ENCODE measurements at regions not wholly inside any gene's neighbourhood (a gene's known extent, or its start where the extent isn't known, plus 50 kb on each side); places are given as distances from the start of the nearest gene placed in this dataset.
"Not testable (repeated sequence)": the region's sequence is repeated elsewhere in the genome, so short reads cannot be mapped to it uniquely, and the experiment has no call there.

DNA sequence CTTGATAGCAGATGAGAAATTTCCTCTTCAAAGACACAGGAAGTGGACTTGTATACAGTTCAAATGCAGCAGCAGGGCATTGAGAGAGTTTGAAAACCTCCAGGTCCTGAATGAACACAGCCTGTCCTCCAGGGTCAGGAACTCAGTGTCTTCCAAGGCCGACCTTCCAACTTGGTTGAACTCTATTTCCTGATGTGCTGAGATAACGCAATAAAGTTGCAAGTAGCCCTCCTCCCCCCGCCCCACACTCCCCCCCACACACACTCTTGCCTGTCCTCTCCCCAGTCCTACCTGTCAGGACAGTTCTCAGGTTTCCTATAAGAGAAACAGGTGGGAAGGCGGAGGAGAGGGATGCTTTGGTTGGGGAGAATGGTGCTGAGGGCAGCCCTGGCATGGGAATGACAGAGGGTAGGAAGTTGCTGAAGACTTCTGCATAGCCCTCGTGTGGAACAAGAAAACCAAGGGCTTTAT lies 90.0 kb downstream of the CCDC71L start:
- no peak for DNase-seq
- no peaks in the 10 kb centered on the region for H3K27me3 ChIP-seq (ENCODE audit: control insufficient read depth, insufficient read depth, low read length)
- H3K27ac ChIP-seq (ENCODE audit: low read length), result no peak overlapping the region
- H3K4me3 ChIP-seq (ENCODE audit: low read length), result no peak overlapping the region
- WGBS (ENCODE audit: insufficient coverage), result 67% methylated on average over 1 of the region's 5 CpGs
- no peaks in the 10 kb centered on the region for H3K36me3 ChIP-seq (ENCODE audit: control insufficient read depth, insufficient read depth, low read length)
- no peaks in the 10 kb centered on the region for H3K9me3 ChIP-seq (replicated peaks; ENCODE audit: control insufficient read depth, low read depth, low read length)
- H3K4me1 ChIP-seq (ENCODE audit: control insufficient read depth, insufficient read depth, low read length), result no peaks in the 10 kb centered on the region

GRCh38 chr7:106570146-106570545 lies 90.8 kb downstream of the CCDC71L start:
- Histone ChIP-seq H3K27me3 (ENCODE audit: control insufficient read depth, insufficient read depth, low read length) (no peaks in the 10 kb centered on the region), H3K9me3 (replicated peaks; ENCODE audit: control insufficient read depth, low read depth, low read length) (no peaks in the 10 kb centered on the region), H3K4me3 (ENCODE audit: low read length) (no peak overlapping the region), H3K36me3 (ENCODE audit: control insufficient read depth, insufficient read depth, low read length) (no peaks in the 10 kb centered on the region), H3K27ac (ENCODE audit: low read length) (no peak overlapping the region), H3K4me1 (ENCODE audit: control insufficient read depth, insufficient read depth, low read length) (no peaks in the 10 kb centered on the region)
- no peak for DNase-seq
- no CpG with 5 or more reads among the region's 2 CpGs for WGBS (ENCODE audit: insufficient coverage)

DNA sequence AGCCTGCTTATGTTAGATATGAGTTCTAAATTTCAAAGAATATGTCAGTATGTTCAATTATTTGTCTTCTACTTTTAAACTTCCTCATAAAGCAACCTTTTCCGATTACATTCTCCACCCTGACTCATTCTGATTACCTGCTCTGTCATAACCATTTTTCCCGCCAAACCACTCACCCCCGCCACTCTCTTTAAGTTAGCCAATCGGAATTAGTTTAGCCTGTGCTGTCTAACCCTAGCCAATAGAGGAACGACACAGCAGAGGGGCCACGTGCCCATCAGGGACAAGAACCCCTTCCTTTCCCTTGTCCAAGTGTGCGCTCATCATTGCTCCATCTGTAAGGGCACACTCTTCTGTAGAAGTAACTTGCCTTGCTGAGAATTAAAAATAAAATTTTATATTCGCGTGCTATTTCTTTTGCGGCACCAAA lies 91.4 kb downstream of the CCDC71L start:
- 92% methylated on average over 6 of the region's 10 CpGs for WGBS (ENCODE audit: insufficient coverage)
- DNase-seq, result no peak
- no peaks in the 10 kb centered on the region for H3K27me3 ChIP-seq (ENCODE audit: control insufficient read depth, insufficient read depth, low read length)
- H3K27ac ChIP-seq (ENCODE audit: low read length), result no peak overlapping the region
- H3K36me3 ChIP-seq (ENCODE audit: control insufficient read depth, insufficient read depth, low read length), result no peaks in the 10 kb centered on the region
- H3K9me3 ChIP-seq (replicated peaks; ENCODE audit: control insufficient read depth, low read depth, low read length), result no peaks in the 10 kb centered on the region
- no peak overlapping the region for H3K4me3 ChIP-seq (ENCODE audit: low read length)
- H3K4me1 ChIP-seq (ENCODE audit: control insufficient read depth, insufficient read depth, low read length), result no peaks in the 10 kb centered on the region

- Histone ChIP-seq H3K36me3 (ENCODE audit: control insufficient read depth, insufficient read depth, low read length) (no peaks in the 10 kb centered on the region), H3K4me3 (ENCODE audit: low read length) (no peak overlapping the region), H3K9me3 (replicated peaks; ENCODE audit: control insufficient read depth, low read depth, low read length) (no peaks in the 10 kb centered on the region), H3K27me3 (ENCODE audit: control insufficient read depth, insufficient read depth, low read length) (no peaks in the 10 kb centered on the region), H3K27ac (ENCODE audit: low read length) (no peak overlapping the region), H3K4me1 (ENCODE audit: control insufficient read depth, insufficient read depth, low read length) (no peaks in the 10 kb centered on the region)
- DNase-seq, result peak; percentile 22
- WGBS (ENCODE audit: insufficient coverage), result 80% methylated on average over 1 of the region's 4 CpGs
Observed at GRCh38 chr7:106568680-106569499, 92.1 kb downstream of the CCDC71L start.

DNA sequence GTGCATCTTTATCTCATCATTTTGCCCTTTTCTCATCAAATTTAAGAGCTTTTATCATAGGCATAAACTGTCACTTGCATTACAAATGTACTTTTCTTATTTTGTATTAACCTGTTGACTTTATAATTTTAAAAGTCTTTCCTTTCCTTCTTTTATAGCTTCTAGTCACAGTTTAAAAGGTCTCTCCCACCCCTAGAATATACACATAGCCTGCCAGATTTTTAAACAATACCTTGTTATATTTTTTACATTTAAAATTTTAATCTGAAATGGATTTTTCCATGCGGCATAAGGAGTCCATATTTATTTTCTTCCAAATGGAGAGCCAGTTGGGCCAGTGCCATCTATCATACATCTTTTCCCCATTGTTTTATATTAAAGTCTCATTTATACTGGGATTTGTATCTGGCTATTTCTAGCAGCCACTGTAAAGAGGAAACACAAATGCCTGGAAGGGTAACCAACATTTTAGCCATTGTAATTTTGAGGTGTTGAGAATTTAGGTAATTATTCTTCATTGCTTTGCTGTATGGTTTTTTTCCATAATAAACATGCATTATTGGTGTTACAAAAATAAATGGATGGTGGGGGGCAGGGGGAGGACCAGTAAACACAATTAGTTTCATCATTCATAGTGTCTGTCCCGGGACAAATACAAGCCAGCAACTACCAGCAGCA lies 92.8 kb downstream of the CCDC71L start:
- peak; percentile 23 for DNase-seq
- no peaks in the 10 kb centered on the region for H3K36me3 ChIP-seq (ENCODE audit: control insufficient read depth, insufficient read depth, low read length)
- no CpG with 5 or more reads among the region's 2 CpGs for WGBS (ENCODE audit: insufficient coverage)
- H3K9me3 ChIP-seq (replicated peaks; ENCODE audit: control insufficient read depth, low read depth, low read length), result no peaks in the 10 kb centered on the region
- no peak overlapping the region for H3K27ac ChIP-seq (ENCODE audit: low read length)
- no peaks in the 10 kb centered on the region for H3K27me3 ChIP-seq (ENCODE audit: control insufficient read depth, insufficient read depth, low read length)
- H3K4me1 ChIP-seq (ENCODE audit: control insufficient read depth, insufficient read depth, low read length), result no peaks in the 10 kb centered on the region
- no peak overlapping the region for H3K4me3 ChIP-seq (ENCODE audit: low read length)

DNA sequence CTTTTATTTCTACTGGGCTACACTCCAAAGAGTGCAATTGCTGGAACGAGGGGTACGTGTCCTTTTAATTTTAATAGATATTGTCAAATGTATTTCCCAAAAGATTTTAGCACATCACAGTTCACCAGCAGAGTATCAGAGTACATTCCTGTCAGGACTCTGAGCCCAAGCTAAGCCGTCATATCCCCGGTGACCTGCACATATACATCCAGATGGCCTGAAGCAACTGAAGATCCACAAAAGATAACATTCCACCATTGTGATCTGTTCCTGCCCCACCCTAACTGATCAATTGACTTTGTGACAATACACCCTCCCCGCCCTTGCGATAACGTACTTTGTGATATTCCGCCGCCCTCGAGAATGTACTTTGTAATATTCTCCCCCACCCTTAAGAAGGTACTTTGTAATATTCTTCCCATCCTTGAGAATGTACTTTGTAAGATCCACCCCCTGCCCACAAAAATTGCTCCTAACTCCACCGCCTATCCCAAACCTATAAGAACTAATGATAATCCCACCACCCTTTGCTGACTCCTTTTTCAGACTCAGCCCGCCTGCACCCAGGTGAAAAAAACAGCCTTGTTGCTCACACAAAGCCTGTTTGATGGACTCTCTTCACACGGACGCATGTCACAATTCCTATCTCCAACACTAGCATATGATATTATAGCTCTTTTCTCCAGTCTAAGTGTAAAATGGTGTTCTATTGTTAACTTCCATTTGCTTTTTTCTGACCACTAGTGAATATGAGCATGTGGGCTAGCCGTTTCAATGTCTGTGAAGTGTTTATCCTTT lies 93.6 kb downstream of the CCDC71L start:
- H3K4me3 ChIP-seq (ENCODE audit: low read length); H3K27ac ChIP-seq (ENCODE audit: low read length); H3K27me3 ChIP-seq (ENCODE audit: control insufficient read depth, insufficient read depth, low read length); H3K36me3 ChIP-seq (ENCODE audit: control insufficient read depth, insufficient read depth, low read length); H3K9me3 ChIP-seq (replicated peaks; ENCODE audit: control insufficient read depth, low read depth, low read length); H3K4me1 ChIP-seq (ENCODE audit: control insufficient read depth, insufficient read depth, low read length): not testable (repeated sequence)
- 85% methylated on average over 7 of the region's 15 CpGs for WGBS (ENCODE audit: insufficient coverage)
- DNase-seq, result peak; percentile 34

DNA sequence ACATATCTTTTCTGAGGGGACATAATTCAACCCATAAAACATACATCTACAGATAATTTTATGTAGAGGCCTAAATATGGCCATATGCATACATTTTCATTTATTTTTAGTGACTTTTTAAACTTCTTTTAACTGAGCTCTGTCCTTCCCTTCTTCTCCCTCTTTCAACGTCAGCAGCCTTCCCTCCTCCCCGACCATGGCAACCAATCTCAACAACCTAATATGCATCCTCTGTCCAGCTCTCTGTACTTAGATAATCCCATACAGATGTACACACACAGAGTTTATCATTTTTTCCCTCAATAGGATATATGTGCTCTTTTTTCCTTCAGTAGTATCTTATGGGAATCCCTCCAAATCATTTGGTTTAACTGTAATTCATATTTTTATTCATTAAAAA lies 94.3 kb downstream of the CCDC71L start:
- H3K9me3 ChIP-seq (replicated peaks; ENCODE audit: control insufficient read depth, low read depth, low read length), result no peaks in the 10 kb centered on the region
- 35% methylated on average over 2 of the region's 2 CpGs for WGBS (ENCODE audit: insufficient coverage)
- peak; percentile 77 for DNase-seq
- no peaks in the 10 kb centered on the region for H3K36me3 ChIP-seq (ENCODE audit: control insufficient read depth, insufficient read depth, low read length)
- no peaks in the 10 kb centered on the region for H3K27me3 ChIP-seq (ENCODE audit: control insufficient read depth, insufficient read depth, low read length)
- no peak overlapping the region for H3K27ac ChIP-seq (ENCODE audit: low read length)
- no peaks in the 10 kb centered on the region for H3K4me1 ChIP-seq (ENCODE audit: control insufficient read depth, insufficient read depth, low read length)
- H3K4me3 ChIP-seq (ENCODE audit: low read length), result no peak overlapping the region

- Histone ChIP-seq H3K4me3 (ENCODE audit: low read length) (no peak overlapping the region), H3K4me1 (ENCODE audit: control insufficient read depth, insufficient read depth, low read length) (no peaks in the 10 kb centered on the region), H3K9me3 (replicated peaks; ENCODE audit: control insufficient read depth, low read depth, low read length) (no peaks in the 10 kb centered on the region), H3K27me3 (ENCODE audit: control insufficient read depth, insufficient read depth, low read length) (no peaks in the 10 kb centered on the region), H3K36me3 (ENCODE audit: control insufficient read depth, insufficient read depth, low read length) (no peaks in the 10 kb centered on the region), H3K27ac (ENCODE audit: low read length) (no peak overlapping the region)
- DNase-seq, result peak; percentile 69
- WGBS (ENCODE audit: insufficient coverage), result 59% methylated on average over 6 of the region's 6 CpGs
Observed at GRCh38 chr7:106566196-106566595, 94.8 kb downstream of the CCDC71L start.

GRCh38 chr7:106565428-106565827 lies 95.5 kb downstream of the CCDC71L start:
- Histone ChIP-seq H3K36me3 (ENCODE audit: control insufficient read depth, insufficient read depth, low read length) (no peaks in the 10 kb centered on the region), H3K4me3 (ENCODE audit: low read length) (no peak overlapping the region), H3K4me1 (ENCODE audit: control insufficient read depth, insufficient read depth, low read length) (no peaks in the 10 kb centered on the region), H3K9me3 (replicated peaks; ENCODE audit: control insufficient read depth, low read depth, low read length) (no peaks in the 10 kb centered on the region), H3K27ac (ENCODE audit: low read length) (no peak overlapping the region), H3K27me3 (ENCODE audit: control insufficient read depth, insufficient read depth, low read length) (no peaks in the 10 kb centered on the region)
- DNase-seq, result no peak
- 67% methylated on average over 1 of the region's 1 CpG for WGBS (ENCODE audit: insufficient coverage)

Measured in muscle of leg (tissue), 3 donors.